K562 (cell line): ENCODE measurements at regions not wholly inside any gene's neighbourhood (a gene's known extent, or its start where the extent isn't known, plus 50 kb on each side); places are given as distances from the start of the nearest gene placed in this dataset.

Experiments used
- ATAC-seq: fragments of 200-7000 bp; cut with Tn5 transposase; 3 replicates; pipeline ENCODE4 v1.9.1; 2020; ENCODE audit warnings: moderate library complexity
- BruUV-seq: library from RNA; stranded (reverse); fragments of 400-500 nt; replicated peaks from 2 replicates; lab custom pipeline; 2021; lab: Mats Ljungman, UMichigan
- CTCF ChIA-PET: fragments of 300-600 bp; formaldehyde crosslinking; extraction: SDS; loops from one replicate; lab custom pipeline; 2021; ENCODE audit warnings: low intra/inter-chr PET ratio; lab: Yijun Ruan, JAX
- POLR2A ChIA-PET: fragments of 300-600, 350-650 bp; sonication (Branson Sonifier 250); formaldehyde crosslinking; extraction: SDS; loops from one replicate; lab custom pipeline; 2021; ENCODE audit warnings: antibody characterized with exemption, inconsistent platforms; lab: Yijun Ruan, JAX
- DNase-seq, 4 experiments: peaks; one replicate each; pipeline versions ENCODE4 v3.0.0 to v3.0.0-alpha.2; 2011 to 2018; ENCODE audit warnings: low spot score in 3 of 4, mixed read lengths in 3 of 4; ENCODE audit errors: extremely low read depth in 1 of 4
- FAIRE-seq: peaks from 2 replicates; lab custom pipeline; 2011; peaks lifted over from hg19 to GRCh38; lab: Jason Lieb, UNC
- H2AFZ ChIP-seq: 2 replicates; pipeline ENCODE4 v1.6.0; 2011; ENCODE audit warnings: low read depth, low read length, control low read depth, inconsistent platforms
- H3K27ac ChIP-seq: fragments of 200-600 bp; 3 replicates; pipeline ENCODE4 v1.8.0; 2011; ENCODE audit warnings: low read depth, mild to moderate bottlenecking, control low read depth, inconsistent platforms, low read length, moderate library complexity, mixed read lengths; ENCODE audit errors: extremely low read depth
- H3K27me3 ChIP-seq, 2 experiments: fragments of 300-600 bp in 1 of 2; 2 replicates in 1 of 2; 3 replicates in 1 of 2; pipeline versions ENCODE4 v1.6.0 to v1.8.0; 2011; ENCODE audit warnings: inconsistent platforms in 2 of 2, low read length in 2 of 2, mild to moderate bottlenecking in 1 of 2, mixed read lengths in 1 of 2, moderate library complexity in 1 of 2; ENCODE audit not compliant: control insufficient read depth in 2 of 2, insufficient read depth in 2 of 2
- H3K36me3 ChIP-seq: fragments of 300-600 bp; 3 replicates; pipeline ENCODE4 v1.8.0; 2011; ENCODE audit warnings: mild to moderate bottlenecking, low read length, inconsistent platforms; ENCODE audit not compliant: control insufficient read depth, insufficient read depth
- H3K4me1 ChIP-seq, 2 experiments: fragments of 200-600 bp in 1 of 2; replicated peaks in 1 of 2; 2 replicates in 1 of 2; 3 replicates in 1 of 2; pipeline versions ENCODE4 v1.5.1 to v1.8.0; 2011; ENCODE audit warnings: inconsistent platforms in 2 of 2, low read length in 2 of 2, mild to moderate bottlenecking in 1 of 2, mixed read lengths in 1 of 2, moderate library complexity in 1 of 2; ENCODE audit not compliant: control insufficient read depth in 2 of 2, insufficient read depth in 2 of 2
- H3K4me2 ChIP-seq: 2 replicates; pipeline ENCODE4 v1.6.1; 2011; ENCODE audit warnings: low read length, control low read depth, inconsistent platforms, mixed read lengths; ENCODE audit not compliant: insufficient read depth
- H3K4me3 ChIP-seq: fragments of 200-600 bp; sonication (generic), shearing (Covaris generic); 2 replicates; pipeline ENCODE4 v1.5.1; 2016; ENCODE audit warnings: control low read depth, inconsistent platforms
- H3K79me2 ChIP-seq: fragments of 200-600 bp; 3 replicates; pipeline ENCODE4 v1.8.0; 2011; ENCODE audit warnings: low read length, inconsistent platforms; ENCODE audit not compliant: control insufficient read depth, insufficient read depth
- H3K9ac ChIP-seq, 2 experiments: 2 replicates each; pipeline versions ENCODE4 v1.6.0 to v1.6.1; 2011; ENCODE audit warnings: low read depth in 2 of 2, low read length in 2 of 2, control low read depth in 1 of 2, inconsistent platforms in 1 of 2, mild to moderate bottlenecking in 1 of 2, mixed read lengths in 1 of 2; ENCODE audit not compliant: insufficient read depth in 1 of 2
- H3K9me1 ChIP-seq: one replicate; pipeline ENCODE4 v1.6.0; 2011; ENCODE audit warnings: inconsistent platforms, mild to moderate bottlenecking, low read length, moderate library complexity; ENCODE audit not compliant: control insufficient read depth, insufficient read depth
- H3K9me3 ChIP-seq: replicated peaks from 2 replicates; pipeline ENCODE4 v1.5.1; 2011; ENCODE audit warnings: low read depth, low read length, inconsistent platforms; ENCODE audit not compliant: control insufficient read depth, insufficient read depth
- H4K20me1 ChIP-seq: replicated peaks from 2 replicates; pipeline ENCODE4 v1.6.1; 2011; ENCODE audit warnings: low read length, inconsistent platforms, mixed read lengths; ENCODE audit not compliant: control insufficient read depth, insufficient read depth
- ASH1L ChIP-seq: fragments of 450-650 bp; IDR thresholded peaks from 2 replicates; pipeline ENCODE4 v1.6.1; 2018; ENCODE audit warnings: borderline replicate concordance, mild to moderate bottlenecking, low read depth; ENCODE audit not compliant: partially characterized antibody
- ESRRB ChIP-seq: fragments of 250-450 bp; sonication (Bioruptor Pico); IDR thresholded peaks from 2 replicates; pipeline ENCODE4 v1.5.0; 2020; ENCODE audit warnings: mild to moderate bottlenecking, moderate library complexity, borderline replicate concordance
- KAT8 ChIP-seq: fragments of 450-650 bp; IDR thresholded peaks from 2 replicates; pipeline ENCODE4 v1.6.1; 2016; ENCODE audit warnings: low read depth, mild to moderate bottlenecking
- OTX1 ChIP-seq: fragments of 450-650 bp; formaldehyde crosslinking; IDR thresholded peaks from 2 replicates; pipeline ENCODE4 v1.4.0; 2022; ENCODE audit warnings: mild to moderate bottlenecking
- RFX7 ChIP-seq: fragments of 250-450 bp; sonication (Bioruptor Pico); IDR thresholded peaks from 2 replicates; pipeline ENCODE4 v1.5.1; 2021; ENCODE audit warnings: mild to moderate bottlenecking
- SNIP1 ChIP-seq: fragments of 450-650 bp; IDR thresholded peaks from 2 replicates; pipeline ENCODE4 v1.7.1; 2017; ENCODE audit warnings: low read depth, mild to moderate bottlenecking
- TCFL5 ChIP-seq: fragments of 250-450 bp; sonication (Bioruptor Pico); conservative IDR thresholded peaks from 2 replicates; pipeline ENCODE4 v1.6.1; 2021; ENCODE audit warnings: mild to moderate bottlenecking, moderate library complexity, matching md5 sums
- ZFP1 ChIP-seq: fragments of 450-650 bp; formaldehyde crosslinking; IDR thresholded peaks from 2 replicates; pipeline ENCODE4 v1.4.0; 2020; ENCODE audit warnings: mild to moderate bottlenecking, mixed read lengths
- ZKSCAN1 ChIP-seq: fragments of 150-350 bp; IDR thresholded peaks from 2 replicates; pipeline ENCODE4 v1.6.1; 2016; ENCODE audit warnings: low read depth, low read length
- ZNF146 ChIP-seq: IDR thresholded peaks from one replicate; pipeline ENCODE4 v1.6.1; 2018; ENCODE audit warnings: missing compliant biosample characterization; ENCODE audit not compliant: unreplicated experiment
- ZNF232 ChIP-seq: sonication (generic); formaldehyde crosslinking; IDR thresholded peaks from 2 replicates; pipeline ENCODE4 v1.8.0; 2022; ENCODE audit warnings: mild to moderate bottlenecking, missing genetic modification reagents
- ZNF76 ChIP-seq: fragments of 250-450 bp; sonication (Bioruptor Pico); IDR thresholded peaks from 2 replicates; pipeline ENCODE4 v1.4.0; 2020; ENCODE audit warnings: mild to moderate bottlenecking, moderate library complexity, borderline replicate concordance
- WGBS: fragments of 100-300 bp; shearing (Covaris generic); methylation state at CpG from one replicate; pipeline ENCODE4 v1.1.6; 2016; ENCODE audit warnings: low coverage, mixed read lengths; ENCODE audit not compliant: insufficient coverage; ENCODE audit errors: missing lambda C conversion rate; 5-methylcytosine and 5-hydroxymethylcytosine counted together
- in situ Hi-C: fragments of 300-500 bp; cut with MboI; formaldehyde crosslinking; loops from 4 replicates; pipeline ENCODE4 v1.15.0; 2018; ENCODE audit warnings: inconsistent platforms, mixed read lengths
- intact Hi-C: fragments of 100-400 bp; cut with micrococcal nuclease; formaldehyde crosslinking; loops from 2 replicates; pipeline ENCODE4 v1.14.2; 2022
- TF ChIP-seq, protein P1 (sequence below): fragments of 250-450 bp; sonication (Bioruptor Pico); IDR thresholded peaks from 2 replicates; pipeline ENCODE4 v1.9.0; 2021; ENCODE audit warnings: mild to moderate bottlenecking, inconsistent platforms
- TF ChIP-seq, protein P2 (sequence below), 2 experiments: IDR thresholded peaks in 1 of 2; conservative IDR thresholded peaks in 1 of 2; 2 replicates each; pipeline ENCODE4 v1.6.1; 2016; ENCODE audit warnings: low read depth in 2 of 2, mild to moderate bottlenecking in 1 of 2, missing compliant biosample characterization in 1 of 2, missing genetic modification characterization in 1 of 2, moderate library complexity in 1 of 2
- TF ChIP-seq, protein P3 (sequence below): IDR thresholded peaks from 2 replicates; pipeline ENCODE4 v1.6.1; 2011; ENCODE audit warnings: borderline replicate concordance, low read depth, mild to moderate bottlenecking, moderate library complexity, low read length; ENCODE audit not compliant: insufficient read depth, poor library complexity, severe bottlenecking

DNA sequence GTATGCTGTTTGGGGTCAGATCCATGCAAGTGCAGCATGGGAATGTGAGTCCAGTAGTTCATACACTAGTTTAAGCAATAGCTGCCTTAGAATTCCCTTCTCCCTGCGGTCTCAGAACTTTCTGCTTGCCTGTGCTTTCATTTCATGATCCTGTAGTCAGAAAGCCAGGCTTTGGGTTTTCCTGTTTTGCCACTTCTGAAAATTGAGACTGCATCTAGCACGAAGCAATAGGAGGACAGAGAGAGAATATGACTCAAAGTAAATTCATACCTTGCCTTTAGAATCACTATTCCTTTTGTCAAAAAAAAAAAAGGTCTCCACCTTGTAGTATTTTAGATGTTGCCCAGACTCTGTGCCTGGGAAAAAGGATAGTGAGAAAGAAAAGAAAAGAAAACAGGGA lies 161.2 kb upstream of the SNX7 start (continued):
- TF ChIP-seq, protein P1, sequence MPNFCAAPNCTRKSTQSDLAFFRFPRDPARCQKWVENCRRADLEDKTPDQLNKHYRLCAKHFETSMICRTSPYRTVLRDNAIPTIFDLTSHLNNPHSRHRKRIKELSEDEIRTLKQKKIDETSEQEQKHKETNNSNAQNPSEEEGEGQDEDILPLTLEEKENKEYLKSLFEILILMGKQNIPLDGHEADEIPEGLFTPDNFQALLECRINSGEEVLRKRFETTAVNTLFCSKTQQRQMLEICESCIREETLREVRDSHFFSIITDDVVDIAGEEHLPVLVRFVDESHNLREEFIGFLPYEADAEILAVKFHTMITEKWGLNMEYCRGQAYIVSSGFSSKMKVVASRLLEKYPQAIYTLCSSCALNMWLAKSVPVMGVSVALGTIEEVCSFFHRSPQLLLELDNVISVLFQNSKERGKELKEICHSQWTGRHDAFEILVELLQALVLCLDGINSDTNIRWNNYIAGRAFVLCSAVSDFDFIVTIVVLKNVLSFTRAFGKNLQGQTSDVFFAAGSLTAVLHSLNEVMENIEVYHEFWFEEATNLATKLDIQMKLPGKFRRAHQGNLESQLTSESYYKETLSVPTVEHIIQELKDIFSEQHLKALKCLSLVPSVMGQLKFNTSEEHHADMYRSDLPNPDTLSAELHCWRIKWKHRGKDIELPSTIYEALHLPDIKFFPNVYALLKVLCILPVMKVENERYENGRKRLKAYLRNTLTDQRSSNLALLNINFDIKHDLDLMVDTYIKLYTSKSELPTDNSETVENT (CRISPR knock-in tag), result no peak
- no peak for TF ChIP-seq KAT8
- no peak for TF ChIP-seq ZKSCAN1
- no peak for TF ChIP-seq OTX1 (CRISPR knock-in tag)
- TF ChIP-seq ZFP1 (CRISPR knock-in tag), result no peak

DNA sequence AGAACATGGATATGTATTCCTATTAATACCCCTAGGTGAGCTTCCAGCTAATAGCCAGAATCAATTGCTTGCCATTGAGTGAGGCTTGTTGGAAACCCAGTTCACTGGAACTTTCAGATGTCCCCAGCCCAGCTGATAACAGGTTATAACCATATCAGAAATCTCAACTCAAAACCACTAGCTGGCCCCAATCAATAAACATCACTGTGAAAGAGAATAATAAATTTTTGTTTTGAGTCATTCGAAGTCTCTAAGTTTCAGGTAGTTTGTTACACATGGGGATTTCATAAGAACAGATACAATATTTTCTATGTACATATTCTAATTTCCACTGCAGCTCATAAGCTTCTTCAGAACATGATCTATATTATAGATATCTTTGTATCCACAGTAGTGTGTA lies 162.9 kb upstream of the SNX7 start:
- intact Hi-C loops, result no loop called here
- in situ Hi-C loops, result no loop called here
- TF ChIP-seq SNIP1, result no peak
- no peak for TF ChIP-seq RFX7 (CRISPR knock-in tag)
- TF ChIP-seq, protein P2, sequence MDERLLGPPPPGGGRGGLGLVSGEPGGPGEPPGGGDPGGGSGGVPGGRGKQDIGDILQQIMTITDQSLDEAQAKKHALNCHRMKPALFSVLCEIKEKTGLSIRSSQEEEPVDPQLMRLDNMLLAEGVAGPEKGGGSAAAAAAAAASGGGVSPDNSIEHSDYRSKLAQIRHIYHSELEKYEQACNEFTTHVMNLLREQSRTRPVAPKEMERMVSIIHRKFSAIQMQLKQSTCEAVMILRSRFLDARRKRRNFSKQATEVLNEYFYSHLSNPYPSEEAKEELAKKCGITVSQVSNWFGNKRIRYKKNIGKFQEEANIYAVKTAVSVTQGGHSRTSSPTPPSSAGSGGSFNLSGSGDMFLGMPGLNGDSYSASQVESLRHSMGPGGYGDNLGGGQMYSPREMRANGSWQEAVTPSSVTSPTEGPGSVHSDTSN (CRISPR knock-in tag; IDR thresholded peaks at IDR 0.05; ENCODE audit: low read depth), result no peak
- TF ChIP-seq, protein P2 (tag; conservative IDR thresholded peaks at IDR 0.05; ENCODE audit: low read depth), result no peak
- TF ChIP-seq TCFL5 (CRISPR knock-in tag), result no peak
- TF ChIP-seq, protein P3, sequence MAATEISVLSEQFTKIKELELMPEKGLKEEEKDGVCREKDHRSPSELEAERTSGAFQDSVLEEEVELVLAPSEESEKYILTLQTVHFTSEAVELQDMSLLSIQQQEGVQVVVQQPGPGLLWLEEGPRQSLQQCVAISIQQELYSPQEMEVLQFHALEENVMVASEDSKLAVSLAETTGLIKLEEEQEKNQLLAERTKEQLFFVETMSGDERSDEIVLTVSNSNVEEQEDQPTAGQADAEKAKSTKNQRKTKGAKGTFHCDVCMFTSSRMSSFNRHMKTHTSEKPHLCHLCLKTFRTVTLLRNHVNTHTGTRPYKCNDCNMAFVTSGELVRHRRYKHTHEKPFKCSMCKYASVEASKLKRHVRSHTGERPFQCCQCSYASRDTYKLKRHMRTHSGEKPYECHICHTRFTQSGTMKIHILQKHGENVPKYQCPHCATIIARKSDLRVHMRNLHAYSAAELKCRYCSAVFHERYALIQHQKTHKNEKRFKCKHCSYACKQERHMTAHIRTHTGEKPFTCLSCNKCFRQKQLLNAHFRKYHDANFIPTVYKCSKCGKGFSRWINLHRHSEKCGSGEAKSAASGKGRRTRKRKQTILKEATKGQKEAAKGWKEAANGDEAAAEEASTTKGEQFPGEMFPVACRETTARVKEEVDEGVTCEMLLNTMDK, result no peak
- no peak for TF ChIP-seq ESRRB (CRISPR knock-in tag)
- no peak for TF ChIP-seq ZNF76 (CRISPR knock-in tag)
- no peak for TF ChIP-seq ZNF232 (CRISPR knock-in tag)
- TF ChIP-seq ASH1L, result no peak
- TF ChIP-seq ZNF146 (CRISPR knock-in tag), result no peak
- no peak for TF ChIP-seq ZFP1 (CRISPR knock-in tag)

More for the DNA sequence above, 162.9 kb upstream of the SNX7 start:
- Histone ChIP-seq H3K79me2 (no peaks in the 10 kb centered on the region), H3K4me1 (no peaks in the 10 kb centered on the region), H3K4me2 (no peak overlapping the region), H3K9me3 (no peaks in the 10 kb centered on the region), H3K27me3 (no peaks in the 10 kb centered on the region), H4K20me1 (no peaks in the 10 kb centered on the region), H3K9ac (no peak overlapping the region), H3K4me3 (no peak overlapping the region), H3K36me3 (no peaks in the 10 kb centered on the region), H3K9me1 (no peaks in the 10 kb centered on the region), H2AFZ (no peak overlapping the region), H3K27ac (no peak overlapping the region)
- no peak for DNase-seq
- ATAC-seq, result no peak
- no TSS peak for BruUV-seq
- ChIA-PET CTCF (no interaction called here), POLR2A (no interaction called here)
- FAIRE-seq, result no peak
- 0% methylated on average over 1 of the region's 1 CpG for WGBS
